ENCODE measurements at regions not wholly inside any gene's neighbourhood (a gene's known extent, or its start where the extent isn't known, plus 50 kb on each side); places are given as distances from the start of the nearest gene placed in this dataset.

DNA sequence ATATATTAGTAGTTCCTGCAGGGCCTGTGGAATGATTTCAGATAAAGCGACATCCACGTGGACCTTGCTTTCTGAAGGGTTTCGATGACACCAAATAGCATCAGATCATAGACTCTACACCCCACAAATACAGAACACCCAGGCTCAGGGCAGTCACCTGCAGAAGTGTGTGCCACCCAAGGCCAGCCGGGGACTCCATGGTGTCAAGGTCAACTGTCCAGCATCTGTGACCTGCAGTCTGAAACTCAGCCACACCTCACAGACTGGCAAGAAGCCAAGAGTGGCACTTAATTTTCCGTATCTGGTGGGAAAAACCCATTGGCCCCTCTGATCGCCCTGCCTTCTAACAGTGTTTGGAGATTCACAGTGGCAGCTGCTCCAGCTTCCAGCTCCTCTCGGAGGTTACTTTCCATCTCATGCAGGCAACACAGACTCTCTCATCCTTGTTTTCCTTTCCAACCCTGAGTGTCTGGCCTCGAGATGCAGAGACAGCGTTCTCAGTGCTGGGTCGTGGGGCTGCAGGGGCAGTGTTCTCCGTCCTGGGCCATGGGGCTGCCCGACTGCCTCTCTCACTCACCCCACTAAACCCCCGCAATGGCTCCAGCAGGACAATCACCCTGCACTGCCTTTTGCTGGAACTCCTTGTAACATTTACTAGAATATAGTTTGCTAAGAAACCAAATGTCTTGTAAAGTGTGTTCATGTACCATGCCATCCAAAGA lies 221.9 kb downstream of the IRX2 start:
- peak; percentile 58 for DNase-seq

DNA sequence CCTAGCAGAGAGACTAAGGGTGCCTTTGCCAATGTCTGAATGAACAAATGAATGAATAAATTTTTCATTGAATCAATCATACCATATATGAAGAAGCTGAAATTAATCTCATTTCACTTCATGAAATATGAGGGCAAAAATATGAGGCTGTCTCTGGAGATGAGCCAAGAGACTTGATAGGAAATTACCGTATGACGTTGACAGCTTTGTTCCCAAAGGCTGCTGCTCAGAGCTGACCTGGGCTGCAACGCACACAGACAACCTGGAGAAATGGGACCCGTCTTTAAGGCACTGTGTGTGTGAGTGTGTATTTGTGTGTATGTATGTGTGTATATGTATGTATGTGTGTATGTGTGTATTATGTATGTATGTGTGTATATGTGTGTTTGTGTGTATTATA lies 226.1 kb downstream of the IRX2 start:
- DNase-seq: no peak

DNA sequence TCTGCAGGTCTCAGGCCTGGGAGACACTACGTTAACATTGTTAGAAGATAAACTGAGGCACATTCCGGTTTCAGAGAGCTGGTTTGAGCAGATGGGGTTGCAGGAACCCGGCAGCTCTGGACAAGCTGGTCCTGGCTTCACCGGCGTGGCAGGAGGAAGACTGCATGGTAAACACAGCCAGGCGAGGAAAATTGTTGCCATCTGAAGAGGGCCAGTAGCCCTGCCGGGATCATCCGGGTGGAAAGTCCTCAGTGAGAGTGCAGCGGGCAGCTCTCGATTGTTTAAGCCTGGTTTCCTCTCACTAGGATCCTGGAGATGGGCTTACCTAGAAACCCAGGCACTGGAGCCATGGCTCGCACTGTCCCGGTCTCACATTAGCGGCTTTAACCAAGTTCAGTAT lies 226.9 kb downstream of the IRX2 start:
- DNase-seq: no peak

GRCh38 chr5:2523180-2523579 lies 228.3 kb downstream of the IRX2 start:
- DNase-seq: no peak

- no peak for DNase-seq
Observed at GRCh38 chr5:2522372-2522771, 229.1 kb downstream of the IRX2 start.

- DNase-seq: no peak
Observed at GRCh38 chr5:2519153-2519552, 232.3 kb downstream of the IRX2 start.

DNA sequence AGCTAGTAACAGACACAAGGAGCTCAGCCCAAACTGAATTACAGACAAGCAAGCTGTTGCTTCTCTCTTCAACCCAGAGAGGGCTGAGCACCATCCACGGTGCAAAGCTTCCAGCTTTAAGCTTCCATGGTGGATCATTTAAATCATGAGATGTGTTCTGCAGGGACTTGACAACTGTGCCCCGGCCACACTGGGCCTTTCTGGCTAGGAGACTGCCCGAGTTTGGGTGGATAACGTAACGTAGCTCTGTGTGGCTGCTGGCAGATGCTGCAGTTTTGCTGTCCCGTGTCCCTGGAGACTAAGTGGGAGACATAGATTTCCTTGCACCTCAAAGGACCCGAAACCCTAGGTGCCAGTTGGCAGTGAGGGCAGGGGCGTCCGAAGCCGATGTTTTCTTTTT lies 234.0 kb downstream of the IRX2 start:
- no peak for DNase-seq

- no peak for DNase-seq
Observed at GRCh38 chr5:2515180-2515764, 236.2 kb downstream of the IRX2 start.

- DNase-seq: no peak
Observed at GRCh38 chr5:2514484-2514883, 237.0 kb downstream of the IRX2 start.

DNA sequence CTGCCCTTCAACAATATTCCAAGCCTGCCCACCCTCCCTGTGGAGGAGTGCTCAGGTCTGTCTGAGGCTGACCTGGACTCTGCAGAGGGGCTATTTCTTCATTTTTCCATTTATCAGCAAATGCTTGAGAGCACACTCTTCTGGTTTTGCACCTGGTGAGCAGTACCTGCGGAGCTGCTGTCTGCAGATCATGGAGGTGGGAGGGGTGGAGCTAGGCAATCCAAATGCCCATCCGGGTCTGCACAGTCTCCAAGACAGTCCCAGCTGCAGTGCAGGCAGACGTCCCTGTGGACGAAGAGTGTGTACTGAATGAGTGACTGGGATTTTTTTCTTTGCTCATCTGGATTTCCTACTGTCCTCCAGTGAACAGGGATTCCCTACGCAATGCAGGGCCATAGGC lies 239.8 kb downstream of the IRX2 start:
- DNase-seq: no peak

GRCh38 chr5:2511126-2511525 lies 240.4 kb downstream of the IRX2 start:
- no peak for DNase-seq

DNA sequence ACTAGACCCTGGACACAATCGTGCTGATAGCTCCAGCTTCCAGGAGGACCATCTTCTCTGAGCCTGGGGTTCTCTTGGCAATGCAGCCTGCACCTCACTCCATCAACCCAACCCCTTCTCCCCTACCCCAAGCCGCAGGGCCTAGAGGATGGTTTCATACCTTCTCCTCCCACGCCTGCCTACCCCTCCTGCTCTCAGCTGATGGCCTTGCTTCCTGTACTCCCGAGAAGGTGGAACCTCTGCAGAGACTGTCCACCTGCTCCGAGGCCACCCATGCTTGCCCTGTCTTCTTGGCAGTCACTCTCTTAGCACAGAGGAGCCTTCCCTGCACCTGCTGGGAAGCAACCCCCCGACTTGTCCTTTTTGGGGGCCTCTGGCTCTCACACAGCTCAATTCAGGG lies 241.9 kb downstream of the IRX2 start:
- DNase-seq: no peak

- no peak for DNase-seq
Observed at GRCh38 chr5:2508514-2508913, 243.0 kb downstream of the IRX2 start.

- no peak for DNase-seq
Observed at GRCh38 chr5:2507611-2508010, 243.9 kb downstream of the IRX2 start.

GRCh38 chr5:2506603-2507002 lies 244.9 kb downstream of the IRX2 start:
- no peak for DNase-seq

DNA sequence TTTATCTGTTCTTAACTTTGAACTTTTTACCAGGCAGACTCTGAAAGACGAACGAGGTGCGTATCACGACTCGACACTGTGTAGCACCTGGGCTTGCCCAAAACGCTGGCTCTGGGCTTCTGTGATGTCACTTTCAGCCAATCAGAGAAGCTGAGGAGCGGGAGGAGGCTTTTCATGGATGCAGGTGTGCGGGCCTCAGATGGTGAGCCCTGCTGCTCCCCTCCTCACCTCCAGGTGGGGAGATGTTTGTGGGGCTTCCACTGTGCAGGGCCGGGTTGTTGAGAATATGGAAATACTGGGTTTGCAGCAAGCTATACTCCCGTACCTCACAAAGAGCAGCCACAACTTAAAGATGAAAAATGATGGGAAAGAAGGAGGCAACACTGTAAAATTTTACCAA lies 246.3 kb downstream of the IRX2 start:
- DNase-seq: no peak

- no peak for DNase-seq
Observed at GRCh38 chr5:2502970-2503594, 248.4 kb downstream of the IRX2 start.

DNA sequence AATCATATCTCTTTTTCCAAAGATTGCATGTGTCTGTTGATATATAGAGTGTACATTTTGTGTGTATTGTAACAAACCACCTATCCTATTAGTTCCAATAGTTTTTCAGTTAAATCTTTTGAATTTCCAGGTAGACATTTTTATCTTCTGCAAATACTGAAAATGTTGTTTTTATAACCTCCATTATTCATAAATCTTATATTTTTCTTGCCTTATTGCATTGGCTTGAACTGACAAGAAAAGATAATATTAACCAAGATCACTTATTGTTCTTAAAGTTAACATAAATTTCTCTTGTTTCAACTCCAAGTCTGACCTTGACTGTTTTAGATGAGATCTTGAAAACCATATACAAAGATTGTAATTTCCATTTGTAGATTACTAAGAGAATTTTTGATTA lies 251.6 kb downstream of the IRX2 start:
- DNase-seq: no peak

DNA sequence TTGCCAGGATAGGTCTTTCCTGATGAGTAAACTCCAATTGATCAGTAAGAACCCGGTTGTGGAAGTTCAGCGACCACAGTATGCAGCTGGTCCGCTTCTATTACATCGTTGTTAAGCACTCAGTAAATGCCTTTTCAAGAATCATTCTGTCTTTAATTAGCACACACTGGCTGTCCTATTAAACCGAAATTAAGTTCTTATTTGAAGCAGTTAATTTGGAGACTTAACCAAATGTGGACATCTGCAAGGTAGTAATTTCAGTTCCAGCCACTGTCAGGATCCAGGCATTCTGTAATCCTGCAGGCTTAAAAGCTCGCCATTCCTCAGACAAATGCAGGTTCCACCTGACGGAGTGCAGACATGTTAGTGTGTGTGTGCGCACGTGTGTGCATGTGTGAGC lies 254.6 kb downstream of the IRX2 start:
- no peak for DNase-seq

DNA sequence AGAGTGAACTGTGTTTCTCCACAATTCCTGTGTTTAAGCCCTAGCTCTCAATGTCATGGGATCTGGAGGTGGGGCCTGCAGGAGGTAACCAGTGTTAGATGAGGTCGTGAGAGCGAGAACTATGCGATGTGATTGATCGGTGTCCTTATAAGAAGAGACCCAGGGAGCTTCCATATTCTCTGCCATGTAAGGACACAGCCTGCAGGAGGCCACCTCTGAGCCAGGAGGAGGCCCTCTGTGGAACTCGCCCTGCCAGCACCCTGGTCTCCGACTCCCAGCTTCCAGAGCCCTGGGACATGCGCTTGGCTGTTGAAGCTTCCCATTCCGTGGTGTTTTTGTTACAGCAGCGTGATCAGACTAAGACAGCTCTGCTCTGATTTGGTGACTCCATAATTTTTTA lies 255.4 kb downstream of the IRX2 start:
- DNase-seq: no peak

- DNase-seq: no peak
Observed at GRCh38 chr5:2493356-2493755, 258.1 kb downstream of the IRX2 start.

DNA sequence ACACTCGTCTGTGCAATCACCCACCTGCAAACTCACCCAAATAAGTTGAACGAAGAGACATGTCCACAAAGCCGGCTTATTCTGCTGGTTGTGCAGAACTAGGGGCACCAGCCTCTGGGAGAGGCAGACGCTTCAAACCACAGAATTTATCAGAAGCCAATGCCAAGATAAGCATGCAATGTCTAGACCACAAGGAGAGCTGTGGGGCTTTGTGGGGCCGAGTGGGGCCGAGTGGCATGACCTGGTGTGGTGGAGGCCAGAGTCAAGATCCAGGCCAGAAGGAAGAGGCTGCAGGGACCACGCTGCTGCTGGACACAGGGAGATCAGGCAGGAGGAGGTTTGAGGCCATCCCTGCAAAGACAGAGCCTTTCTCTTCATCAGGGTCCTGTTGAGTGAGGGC lies 259.0 kb downstream of the IRX2 start:
- DNase-seq: no peak

GRCh38 chr5:2491846-2492245 lies 259.6 kb downstream of the IRX2 start:
- no peak for DNase-seq

GRCh38 chr5:2489306-2489705 lies 262.2 kb downstream of the IRX2 start:
- no peak for DNase-seq

- no peak for DNase-seq
Observed at GRCh38 chr5:2488593-2488992, 262.9 kb downstream of the IRX2 start.

Measured in NCI-H748 treated with DMSO at 0.1 percent for 48 hours (cell line).